UCSD-AML1 (cell line): ENCODE measurements at regions not wholly inside any gene's neighbourhood (a gene's known extent, or its start where the extent isn't known, plus 50 kb on each side); places are given as distances from the start of the nearest gene placed in this dataset.
"Not testable (repeated sequence)": the region's sequence is repeated elsewhere in the genome, so short reads cannot be mapped to it uniquely, and the experiment has no call there.

Experiments
- DNase-seq: peaks from one replicate; lab custom pipeline; 2025; ENCODE audit not compliant: unreplicated experiment; lab: John Stamatoyannopoulos, UW

DNA sequence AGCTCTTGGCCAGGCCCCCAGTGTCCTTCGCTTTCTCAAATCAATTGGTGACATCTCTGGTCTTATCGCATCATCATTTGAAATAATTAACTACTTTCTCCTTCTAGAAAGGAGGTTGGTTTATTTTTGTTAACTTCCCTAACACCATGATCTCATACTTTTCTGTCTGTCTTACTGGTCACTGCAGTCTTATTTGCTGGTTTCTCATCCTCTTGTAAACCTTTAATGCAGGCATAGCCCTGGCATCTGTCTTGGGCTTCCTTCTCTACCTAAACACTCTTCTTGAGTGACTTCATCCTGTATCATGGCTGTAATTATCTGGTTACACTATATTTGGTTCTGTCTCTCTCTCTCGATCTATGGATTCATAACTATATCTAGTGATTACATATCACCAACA is 152.8 kb downstream of the CYSLTR2 start:
- DNase-seq = no peak

DNA sequence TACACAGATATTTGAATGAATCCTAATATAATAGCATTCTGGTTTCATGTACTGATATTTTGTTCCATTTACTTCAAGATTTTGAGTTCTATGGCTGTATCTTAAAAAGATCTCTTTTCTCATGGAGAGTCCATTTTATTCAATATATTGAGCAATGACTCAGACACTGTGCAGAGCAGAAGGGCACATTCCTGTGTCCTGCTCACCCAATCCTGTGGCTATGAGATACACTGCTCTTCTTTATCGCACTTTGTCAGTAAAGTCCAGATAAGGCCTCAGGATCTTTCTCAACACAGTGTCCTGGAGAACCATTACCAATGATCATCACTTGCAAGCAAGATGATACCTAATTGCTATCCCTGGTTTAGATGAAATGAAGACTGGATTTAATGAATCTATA is 155.0 kb downstream of the CYSLTR2 start:
- DNase-seq = no peak

DNA sequence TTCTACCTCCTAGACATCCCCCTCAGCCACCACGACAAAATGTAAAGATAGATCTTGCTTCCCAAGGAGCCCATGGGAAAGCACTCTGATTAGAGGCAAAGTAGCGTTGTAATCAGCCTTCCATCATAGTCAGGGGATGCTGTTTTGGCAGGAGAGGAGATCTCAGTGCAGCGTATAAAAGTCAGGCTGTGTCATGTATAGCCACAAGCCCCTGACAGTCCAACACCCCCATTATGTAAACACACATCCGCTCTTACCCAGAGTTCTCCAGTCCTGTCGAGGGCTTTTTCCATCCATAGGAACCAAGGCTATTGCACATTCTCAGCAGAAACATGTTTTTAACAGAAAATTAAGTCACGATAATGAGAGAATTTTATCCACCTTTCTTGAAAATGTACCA is 156.3 kb downstream of the CYSLTR2 start:
- DNase-seq = no peak

DNA sequence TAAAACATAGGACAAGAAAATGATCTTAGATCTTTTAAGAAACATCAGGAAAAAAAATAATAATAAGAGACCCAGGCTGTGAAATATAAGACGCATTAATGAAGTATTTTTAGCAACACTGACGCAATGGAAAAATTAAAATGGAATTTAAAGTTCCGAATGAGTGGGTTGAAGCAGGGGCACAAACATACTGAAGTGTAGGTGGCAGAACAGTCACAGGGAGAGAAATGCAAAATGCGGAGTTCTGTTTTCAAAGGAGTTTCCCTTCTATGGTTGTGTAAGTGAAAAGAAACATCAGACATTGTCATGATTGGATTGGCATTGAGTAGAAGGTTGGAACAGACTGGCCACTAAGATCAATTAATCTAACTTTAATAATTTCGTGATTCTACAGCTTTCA is 159.8 kb downstream of the CYSLTR2 start:
- DNase-seq = no peak

DNA sequence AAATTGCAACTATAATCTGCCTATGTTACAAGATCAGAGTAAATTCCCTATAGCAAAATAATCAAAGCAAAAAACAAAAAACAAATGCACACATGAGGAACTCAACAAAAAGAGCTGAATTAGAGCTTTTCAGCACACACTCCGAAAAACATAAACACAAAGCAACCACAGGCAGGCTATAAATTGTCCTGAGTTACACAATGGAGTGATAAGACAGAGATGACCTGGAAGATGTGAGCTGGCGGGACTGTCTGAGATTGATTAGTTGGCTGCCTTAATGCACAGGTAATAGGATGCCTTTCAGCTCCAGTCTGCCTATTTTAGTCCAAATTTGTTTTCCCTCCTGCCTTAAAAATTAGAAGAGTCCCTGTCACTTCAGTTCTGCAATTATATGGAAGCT is 159.0 kb upstream of the FNDC3A start:
- DNase-seq = no peak

DNA sequence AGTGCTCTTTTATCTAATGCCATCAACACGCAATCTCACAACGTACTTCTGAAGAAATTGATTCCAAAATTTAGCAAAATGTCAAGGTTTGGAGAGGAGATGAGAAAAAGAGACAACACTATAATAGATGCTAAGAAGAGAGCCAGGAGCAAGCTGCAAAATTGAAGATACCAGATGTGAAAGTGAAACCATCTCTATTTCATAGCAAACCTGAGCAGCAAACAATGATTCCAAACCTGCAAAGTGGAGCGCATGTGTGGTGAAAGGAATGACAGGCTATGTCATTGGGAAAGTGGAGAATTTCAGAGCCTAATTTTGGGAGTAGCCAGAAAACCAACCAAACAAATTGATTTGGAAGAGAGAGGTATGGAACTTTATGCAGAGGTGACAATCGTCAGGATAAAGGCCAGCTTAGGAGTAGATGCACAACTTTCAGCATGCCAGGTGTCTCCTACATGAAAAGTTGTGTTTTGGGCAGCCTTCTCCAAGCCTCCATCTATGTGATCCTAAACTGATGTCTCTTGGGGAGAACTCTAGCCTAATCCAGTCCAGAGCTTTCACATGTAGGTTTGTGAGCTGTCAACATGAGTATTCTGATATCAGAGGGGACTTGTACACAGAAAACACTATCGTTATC is 158.4 kb upstream of the FNDC3A start:
- DNase-seq = no peak

DNA sequence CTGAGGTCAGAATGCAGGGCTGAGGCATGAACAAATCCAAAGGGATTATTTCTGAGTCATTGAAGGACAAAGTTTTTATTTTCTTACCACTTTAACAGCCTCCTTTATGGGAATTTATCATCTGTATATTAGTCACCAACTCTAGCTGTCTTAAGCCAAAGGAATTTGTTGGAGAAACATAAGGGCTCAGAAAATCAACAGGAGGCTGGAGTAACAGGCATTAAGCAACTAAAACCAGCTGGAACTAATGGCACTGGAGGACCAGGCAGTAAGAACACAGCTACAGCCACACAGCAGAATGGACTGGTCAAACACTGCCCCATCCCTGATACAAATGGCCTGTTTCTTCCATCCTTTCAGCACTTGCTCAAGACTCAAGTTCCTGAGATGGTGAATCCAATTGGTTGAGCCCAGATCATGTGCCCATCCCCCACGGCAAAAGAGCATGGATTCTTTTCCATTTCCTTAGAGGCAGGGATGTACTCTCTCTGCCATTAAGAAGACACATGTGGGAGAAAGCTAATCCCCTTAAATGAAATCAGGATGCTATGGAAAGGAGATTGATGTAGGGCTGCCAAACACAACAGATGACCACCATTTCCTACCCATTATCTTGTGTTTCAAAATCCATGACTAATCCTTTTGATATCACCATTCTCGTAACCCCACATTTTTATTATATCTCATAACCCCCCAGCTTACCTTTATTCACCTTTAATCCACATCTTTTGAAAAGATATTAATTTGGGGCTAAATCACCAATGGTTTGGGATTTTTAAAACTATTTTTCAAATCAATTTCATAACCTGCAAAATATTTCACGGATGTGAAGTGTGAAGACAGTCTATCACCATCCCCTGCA is 157.0 kb upstream of the FNDC3A start:
- no peak for DNase-seq

DNA sequence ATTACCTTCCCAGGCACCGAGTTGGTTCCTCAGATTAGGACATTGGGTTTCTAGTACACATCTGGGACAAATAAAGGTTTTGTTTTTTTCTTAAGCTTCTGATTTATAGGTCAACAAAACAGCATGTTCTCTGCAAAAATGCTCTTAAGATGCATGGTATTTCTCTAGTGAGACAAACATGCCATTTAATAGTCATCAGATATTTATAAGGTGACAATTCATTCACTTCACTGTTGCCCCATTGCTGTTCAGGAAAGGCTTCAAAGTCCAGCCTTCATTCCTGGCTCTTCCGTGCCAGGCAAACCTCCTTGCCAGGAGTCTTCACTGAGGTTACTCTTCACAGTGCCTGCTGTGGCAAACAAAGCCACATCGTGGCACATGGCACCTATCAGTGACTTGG is 156.3 kb upstream of the FNDC3A start:
- DNase-seq = no peak

DNA sequence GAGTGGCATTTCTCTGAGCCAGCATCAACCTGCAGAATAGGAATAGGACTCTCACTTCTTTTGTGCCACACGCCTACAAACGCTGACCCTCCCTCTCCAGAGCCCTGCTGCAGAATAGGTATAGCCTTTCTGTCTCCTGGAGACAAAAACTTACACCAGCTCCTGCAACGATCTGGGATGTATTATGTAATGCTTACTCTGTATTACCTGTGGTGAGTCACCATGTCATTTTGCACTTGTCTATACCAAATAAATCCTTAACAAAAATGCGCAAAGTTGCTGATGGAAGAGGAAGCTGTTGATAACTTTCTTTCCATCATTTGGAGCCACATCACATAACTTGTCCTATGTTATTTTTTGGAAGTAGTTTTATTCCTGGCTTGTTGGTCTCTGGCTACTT is 155.8 kb upstream of the FNDC3A start:
- DNase-seq = no peak

DNA sequence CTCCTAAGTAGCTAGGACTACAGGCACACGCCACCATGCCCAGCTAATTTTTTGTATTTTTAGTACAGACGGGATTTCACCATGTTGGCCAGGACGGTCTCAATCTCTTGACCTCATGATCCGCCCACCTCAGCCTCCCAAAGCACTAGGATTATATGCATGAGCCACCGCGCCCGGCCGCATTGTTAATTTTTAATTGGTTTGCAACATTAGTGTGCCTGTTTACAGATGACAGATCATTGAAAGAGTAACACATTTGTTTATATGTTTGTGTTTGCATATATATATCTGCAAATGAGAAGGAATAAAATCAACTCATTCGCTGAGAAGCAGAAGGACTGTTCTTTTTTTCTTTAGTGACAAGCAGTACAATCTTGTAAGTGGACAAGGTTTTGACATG is 152.2 kb upstream of the FNDC3A start:
- DNase-seq = not testable (repeated sequence)

DNA sequence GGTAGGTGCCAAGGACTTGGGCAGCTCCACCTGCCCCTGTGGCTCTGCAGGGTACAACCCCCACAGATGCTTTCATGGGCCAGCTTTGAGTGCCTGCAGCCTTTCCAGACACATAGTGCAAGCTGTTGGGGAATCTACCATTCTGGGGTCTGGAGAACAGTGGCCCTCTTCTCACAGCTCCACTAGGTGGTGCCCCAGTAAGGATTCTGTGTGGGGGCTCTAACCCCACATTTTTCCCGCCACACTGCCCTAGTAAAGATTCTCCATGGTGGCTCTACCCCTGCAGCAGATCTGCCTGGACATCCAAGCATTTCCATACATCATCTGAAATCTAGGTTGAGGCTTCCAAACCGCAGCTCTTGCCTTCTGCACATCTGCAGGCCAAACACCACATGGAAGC is 149.7 kb upstream of the FNDC3A start:
- DNase-seq = no peak

DNA sequence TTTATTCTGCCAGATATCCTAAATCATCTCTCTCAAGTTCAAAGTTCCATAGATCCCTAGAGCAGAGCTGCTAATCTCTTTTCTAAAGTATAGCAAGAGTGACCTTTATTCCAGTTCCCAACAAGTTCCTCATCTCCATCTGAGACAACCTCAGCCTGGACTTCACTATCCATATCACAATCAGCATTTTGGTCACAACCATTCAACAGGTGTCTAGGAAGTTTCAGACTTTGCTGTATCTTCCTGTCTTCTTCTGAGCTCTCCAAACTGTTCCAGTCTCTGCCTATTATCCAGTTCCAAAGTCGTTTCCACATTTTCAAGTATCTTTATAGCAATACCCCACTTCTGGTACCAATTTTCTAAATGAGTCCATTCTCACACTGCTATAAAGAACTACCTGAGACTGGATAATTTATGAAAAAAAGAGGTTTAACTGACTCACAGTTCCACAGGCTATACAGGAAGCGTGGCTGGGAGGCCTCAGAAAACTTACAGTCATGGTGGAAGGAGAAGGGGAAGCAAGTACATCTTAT is 148.7 kb upstream of the FNDC3A start:
- not testable (repeated sequence) for DNase-seq

DNA sequence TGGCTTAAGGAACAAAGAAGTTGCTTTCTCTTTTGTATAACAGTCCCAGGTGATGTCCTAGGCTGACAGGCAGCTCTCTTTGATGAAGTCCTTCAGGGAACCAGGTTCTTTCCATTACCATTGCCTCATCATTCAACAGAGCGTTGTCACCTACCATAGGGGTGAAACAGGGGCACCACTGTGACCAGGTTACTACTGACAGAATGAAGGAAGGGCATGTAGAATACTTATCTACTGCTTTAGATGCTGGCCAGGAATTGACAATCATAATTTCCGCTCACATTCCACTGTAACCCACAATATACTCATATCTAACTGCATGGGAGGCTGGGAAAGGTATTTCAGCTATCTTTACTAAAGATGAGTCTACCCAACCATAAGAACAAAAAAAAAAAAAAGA is 148.0 kb upstream of the FNDC3A start:
- no peak for DNase-seq

DNA sequence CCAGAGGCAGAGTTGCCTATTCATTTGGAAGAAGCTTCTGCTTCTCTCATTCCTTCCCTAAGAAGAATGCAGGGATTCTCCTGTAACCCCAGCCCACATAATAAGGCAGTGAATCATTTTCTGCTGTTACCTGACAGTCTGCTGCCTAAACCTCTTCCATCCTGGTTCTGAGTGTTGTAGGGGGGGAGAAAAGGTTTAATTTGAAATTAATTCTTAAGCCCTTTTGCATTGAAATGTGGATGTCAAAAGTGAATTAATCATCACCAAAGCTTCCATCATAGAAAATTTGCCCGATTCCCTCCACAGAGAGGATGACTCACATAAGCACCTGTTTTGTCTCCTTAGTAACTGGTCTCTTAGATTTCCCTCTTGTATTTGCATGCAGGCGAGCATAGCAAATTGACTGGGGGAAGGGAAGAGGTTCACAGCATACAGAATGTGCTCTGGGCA is 146.7 kb upstream of the FNDC3A start:
- no peak for DNase-seq

DNA sequence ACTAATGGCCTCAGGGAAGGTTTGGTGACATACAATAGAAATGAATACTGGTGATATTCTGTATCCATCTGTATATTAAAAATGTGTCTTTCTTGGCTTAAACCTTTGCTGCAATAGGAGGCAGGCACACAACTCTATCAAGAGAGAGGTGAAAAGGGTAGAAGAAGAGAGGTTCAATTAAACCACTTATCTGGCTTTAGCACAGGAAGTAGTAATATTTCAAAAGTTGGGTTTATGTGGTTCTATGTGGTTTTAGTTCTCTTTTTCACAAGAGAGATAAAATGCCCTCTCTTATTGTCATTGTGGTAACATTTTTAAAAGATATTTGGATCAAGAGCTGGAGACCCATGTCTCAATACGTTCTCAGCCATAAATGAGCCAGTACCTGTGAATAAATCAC is 146.2 kb upstream of the FNDC3A start:
- DNase-seq = no peak

DNA sequence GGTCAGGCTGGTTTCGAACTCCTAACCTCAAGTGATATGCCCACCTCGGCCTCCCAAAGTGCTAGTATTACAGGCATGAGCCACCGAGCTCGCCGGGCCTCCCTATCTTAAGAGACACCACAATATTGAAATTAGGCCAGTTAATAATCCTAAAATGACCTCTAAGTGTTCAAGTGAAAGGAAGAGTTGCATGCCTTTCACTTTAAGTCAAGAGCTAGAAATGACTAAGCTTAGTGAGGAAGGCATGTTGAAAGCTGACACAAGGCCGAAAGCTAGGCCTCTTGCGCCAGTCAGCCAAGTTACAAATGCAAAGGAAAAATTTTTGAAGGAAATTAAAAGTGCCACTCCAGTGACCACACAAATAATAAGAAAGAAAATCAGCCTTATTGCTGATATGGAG is 144.5 kb upstream of the FNDC3A start:
- no peak for DNase-seq

DNA sequence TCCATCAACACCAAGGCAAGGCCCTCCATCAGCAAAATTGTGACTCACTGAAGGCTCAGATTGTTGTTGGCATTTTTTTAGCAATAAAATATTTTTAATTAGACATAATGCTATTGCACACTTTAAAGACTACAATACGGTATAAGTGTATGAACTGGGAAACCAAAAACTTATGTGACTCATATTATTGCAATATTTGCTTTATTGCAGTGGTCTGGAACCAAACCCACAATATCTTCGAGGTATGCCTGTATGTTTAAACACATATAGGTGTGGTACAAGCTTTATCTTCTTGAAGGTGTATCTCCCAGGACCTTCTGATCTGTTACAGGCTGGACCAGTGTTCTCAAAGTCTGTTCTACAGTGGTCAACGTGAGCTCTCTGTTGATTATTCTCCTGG is 142.3 kb upstream of the FNDC3A start:
- no peak for DNase-seq

DNA sequence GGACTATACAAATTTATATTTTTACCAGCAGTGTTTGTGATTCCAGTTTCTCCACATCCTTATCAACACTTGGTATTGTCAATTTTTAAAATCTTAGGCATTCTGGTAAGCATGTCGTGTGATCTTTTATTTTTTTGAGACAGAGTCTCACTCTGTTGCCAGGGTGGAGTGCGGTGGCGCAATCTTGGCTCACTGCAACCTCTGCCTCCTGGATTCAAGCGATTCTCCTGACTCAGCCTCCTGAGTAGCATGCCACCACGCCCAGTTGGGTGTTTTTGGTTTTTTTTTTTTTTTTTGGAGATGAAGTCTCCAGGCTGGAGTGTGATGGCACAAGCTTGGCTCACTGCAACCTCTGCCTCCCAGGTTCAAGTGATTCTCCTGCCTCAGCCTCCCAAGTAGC is 140.4 kb upstream of the FNDC3A start:
- DNase-seq = not testable (repeated sequence)

DNA sequence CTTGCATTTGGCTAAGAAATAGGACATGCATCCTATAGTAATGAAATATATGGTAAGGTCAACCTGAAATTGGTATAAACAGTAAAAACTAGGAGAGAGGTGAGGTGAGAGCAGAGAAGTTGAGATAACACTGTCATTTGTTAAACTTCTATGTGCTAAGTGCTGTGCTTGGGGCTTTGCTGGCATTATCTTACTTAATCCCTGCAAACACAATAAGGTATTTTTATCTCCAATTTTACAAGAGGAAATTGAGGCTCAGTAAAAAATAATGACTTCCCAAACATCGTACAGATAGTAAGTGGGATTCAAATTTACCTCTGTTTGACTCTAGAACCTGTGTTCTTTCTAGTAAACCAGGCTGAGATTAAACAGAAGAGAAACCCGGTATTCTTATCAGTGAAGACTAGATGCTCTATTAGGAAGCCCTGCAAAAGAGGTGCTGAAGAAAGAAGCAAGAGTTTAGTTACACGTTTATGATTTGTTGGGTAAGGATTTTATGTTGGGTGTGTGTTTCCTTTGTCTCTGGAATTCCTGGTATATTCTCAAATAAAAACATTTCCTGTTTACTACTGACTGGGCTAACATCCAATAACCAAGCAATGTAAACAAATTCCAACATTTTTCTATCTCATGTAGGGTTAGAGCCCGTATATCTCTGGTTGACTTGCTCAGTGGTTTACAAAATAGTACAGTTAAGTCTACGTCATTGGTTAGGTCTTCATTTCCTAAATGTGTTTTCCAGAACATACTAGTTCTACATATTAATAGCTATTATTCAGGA is 137.3 kb upstream of the FNDC3A start:
- no peak for DNase-seq

DNA sequence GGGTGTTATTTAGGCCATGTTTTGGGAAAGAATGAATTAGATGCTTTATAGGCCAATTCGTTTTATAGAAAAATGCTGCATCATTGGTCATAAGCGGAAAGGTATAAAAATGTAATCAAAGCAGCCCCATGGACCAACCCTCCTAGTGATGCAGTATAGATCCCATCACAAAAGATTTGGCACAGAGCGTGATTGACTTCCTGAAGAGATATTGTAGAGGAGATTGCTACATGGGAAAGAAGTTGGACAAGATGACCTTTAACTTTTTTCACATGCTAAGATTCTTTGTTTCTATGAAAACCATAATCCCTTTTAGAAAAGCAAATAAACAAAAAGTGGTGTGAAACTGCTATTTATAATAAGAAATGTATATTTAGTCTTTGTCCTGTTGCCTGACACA is 136.5 kb upstream of the FNDC3A start:
- DNase-seq = no peak

DNA sequence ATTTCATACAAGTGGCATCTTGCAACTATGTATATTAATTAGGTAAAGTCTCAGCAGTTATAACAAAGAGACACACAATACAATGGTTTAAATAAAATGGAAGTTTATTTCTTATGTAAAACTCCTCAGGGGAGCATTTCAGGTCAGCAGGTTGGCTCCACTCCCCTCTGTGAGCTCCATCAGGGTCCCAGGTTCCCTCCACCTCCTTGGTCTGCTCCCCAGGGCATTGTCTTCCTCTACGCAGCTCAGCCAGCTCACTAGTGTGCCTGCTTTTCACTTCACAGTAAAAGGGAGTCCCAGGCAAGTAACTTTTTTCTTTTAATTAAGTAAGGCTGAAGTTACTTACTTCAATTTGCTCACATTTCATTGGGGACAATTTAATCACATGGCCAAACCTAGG is 135.3 kb upstream of the FNDC3A start:
- DNase-seq = no peak

DNA sequence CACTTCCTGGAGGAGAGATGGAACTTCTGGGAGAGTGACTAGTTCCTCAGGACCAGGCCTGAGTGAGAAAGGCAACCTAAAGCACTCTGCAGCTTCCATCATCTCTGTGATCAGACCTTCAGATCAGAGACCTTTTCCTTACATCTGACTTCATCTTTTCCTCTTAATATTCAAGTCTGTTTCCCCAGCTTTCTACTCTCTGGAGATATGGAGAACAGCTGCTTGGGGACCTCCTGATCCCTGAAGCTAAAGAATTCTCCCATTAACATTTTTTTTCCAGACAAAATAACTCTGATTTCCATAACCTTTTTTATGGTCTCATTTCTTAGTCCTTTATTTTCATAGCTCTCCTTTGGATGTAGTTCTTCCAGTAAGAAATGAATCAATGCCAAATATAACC is 133.4 kb upstream of the FNDC3A start:
- no peak for DNase-seq
